Spleen (tissue), 7 donors: ENCODE measurements at regions not wholly inside any gene's neighbourhood (a gene's known extent, or its start where the extent isn't known, plus 50 kb on each side); places are given as distances from the start of the nearest gene placed in this dataset.

ENCODE experiments used
- POLR2A ChIP-seq, 3 donors: fragments of 450-650 bp; IDR thresholded peaks; one replicate each; pipeline ENCODE4 v1.5.1; 2017; ENCODE audit warnings: antibody characterized with exemption in 3 of 3, mild to moderate bottlenecking in 1 of 3
- TF ChIP-seq, protein P1 (sequence below), 11 experiments: fragments of 200-600 bp in 7 of 11; fragments of 450-650 bp in 4 of 11; sonication (generic) in 4 of 11; IDR thresholded peaks in 8 of 11; conservative IDR thresholded peaks in 3 of 11; 1 replicate in 7 of 11; 2 replicates in 4 of 11; pipeline versions ENCODE4 v1.4.0 to v1.8.0; 2016 to 2021; ENCODE audit warnings: antibody characterized with exemption in 11 of 11, inconsistent platforms in 4 of 11, mild to moderate bottlenecking in 1 of 11
- donor health status: DM: no; HTN: no; CAD: no; lungs with moderate emphysema.
- donor health status: DM: no; HTN: no; CAD: no.
- donor health status: DM: no; HTN: no; CAD: no.

DNA sequence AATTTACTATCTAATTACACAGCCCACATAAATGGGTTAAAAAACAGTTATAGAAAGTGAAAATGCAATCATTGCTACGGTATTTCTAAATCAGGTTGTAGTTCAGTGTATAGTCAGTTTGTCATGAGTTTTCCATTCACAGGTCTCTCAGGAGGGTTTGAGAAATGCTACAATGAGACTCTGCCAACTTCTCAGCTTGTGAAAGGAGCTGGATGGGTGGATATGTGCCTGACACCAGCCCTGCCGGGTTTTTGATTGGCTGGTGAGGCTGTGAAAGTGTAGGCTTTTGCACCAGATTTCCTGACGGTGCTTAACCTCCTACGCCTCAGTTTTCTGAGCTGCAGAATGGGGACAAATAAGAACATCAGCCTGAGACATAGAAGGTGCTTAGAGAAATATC lies 102.6 kb upstream of the SMIM21 start:
- TF ChIP-seq POLR2A (IDR thresholded peaks at IDR 0.05) = no peak
- TF ChIP-seq, protein P1, sequence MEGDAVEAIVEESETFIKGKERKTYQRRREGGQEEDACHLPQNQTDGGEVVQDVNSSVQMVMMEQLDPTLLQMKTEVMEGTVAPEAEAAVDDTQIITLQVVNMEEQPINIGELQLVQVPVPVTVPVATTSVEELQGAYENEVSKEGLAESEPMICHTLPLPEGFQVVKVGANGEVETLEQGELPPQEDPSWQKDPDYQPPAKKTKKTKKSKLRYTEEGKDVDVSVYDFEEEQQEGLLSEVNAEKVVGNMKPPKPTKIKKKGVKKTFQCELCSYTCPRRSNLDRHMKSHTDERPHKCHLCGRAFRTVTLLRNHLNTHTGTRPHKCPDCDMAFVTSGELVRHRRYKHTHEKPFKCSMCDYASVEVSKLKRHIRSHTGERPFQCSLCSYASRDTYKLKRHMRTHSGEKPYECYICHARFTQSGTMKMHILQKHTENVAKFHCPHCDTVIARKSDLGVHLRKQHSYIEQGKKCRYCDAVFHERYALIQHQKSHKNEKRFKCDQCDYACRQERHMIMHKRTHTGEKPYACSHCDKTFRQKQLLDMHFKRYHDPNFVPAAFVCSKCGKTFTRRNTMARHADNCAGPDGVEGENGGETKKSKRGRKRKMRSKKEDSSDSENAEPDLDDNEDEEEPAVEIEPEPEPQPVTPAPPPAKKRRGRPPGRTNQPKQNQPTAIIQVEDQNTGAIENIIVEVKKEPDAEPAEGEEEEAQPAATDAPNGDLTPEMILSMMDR (IDR thresholded peaks at IDR 0.05 in 8 of 11, conservative IDR thresholded peaks at IDR 0.05 in 3 of 11) = no peak
